ENCODE measurements at regions not wholly inside any gene's neighbourhood (a gene's known extent, or its start where the extent isn't known, plus 50 kb on each side); places are given as distances from the start of the nearest gene placed in this dataset.

DNA sequence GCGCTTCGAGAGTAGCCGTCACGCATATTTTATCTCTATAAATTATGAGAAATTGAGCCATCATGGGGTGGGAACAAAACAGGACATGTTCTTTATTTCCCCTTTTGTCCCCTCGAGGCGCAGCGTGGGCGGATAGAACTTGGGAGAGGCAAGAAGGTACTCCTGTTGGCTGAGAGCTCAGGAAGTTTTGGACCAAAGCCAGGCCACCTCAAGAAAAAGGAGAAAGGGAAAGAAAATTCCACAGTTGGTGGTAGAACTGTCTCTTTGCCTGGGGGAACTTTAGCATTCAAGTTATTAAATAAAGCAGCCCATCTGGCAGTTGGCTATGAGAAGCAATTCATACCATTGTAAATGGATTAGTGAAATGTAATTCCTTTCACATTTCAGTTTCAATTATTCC, 76.4 kb upstream of the DSCAM start:
- Histone ChIP-seq H3K4me2 (ENCODE audit: low read length) (no peak overlapping the region), H3K36me3 (ENCODE audit: insufficient read depth, low read length) (no peaks in the 10 kb centered on the region)

DNA sequence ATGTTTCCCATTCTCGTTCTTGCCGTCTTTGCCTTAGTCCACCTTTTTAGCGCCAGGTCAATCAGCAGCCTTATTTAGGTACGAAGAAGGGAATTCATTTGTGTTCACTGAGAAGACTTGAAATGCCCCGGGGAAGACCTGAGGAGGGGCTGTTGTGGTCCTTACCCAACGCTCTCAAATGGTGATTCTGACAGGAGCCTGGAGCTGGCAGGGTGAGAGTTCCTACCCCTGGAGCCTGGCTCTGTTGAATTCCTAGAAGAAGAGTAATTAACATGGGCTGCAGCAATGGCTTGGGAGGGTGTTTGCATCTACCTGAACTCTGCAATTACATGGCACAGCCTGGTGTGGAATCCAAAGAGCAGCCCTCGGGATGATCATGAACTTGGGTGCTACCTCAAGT, 76.9 kb upstream of the DSCAM start:
- no peak overlapping the region for H2AFZ ChIP-seq (ENCODE audit: low read depth, low read length)
- H3K4me3 ChIP-seq (ENCODE audit: low read length) = no peak overlapping the region
- H3K36me3 ChIP-seq (ENCODE audit: insufficient read depth, low read length) = no peaks in the 10 kb centered on the region
- H4K20me1 ChIP-seq (ENCODE audit: insufficient read depth) = no peaks in the 10 kb centered on the region
- H3K79me2 ChIP-seq (replicated peaks; ENCODE audit: insufficient read depth, low read length) = no peaks in the 10 kb centered on the region
- no peak overlapping the region for H3K27ac ChIP-seq (ENCODE audit: low read length)
- H3F3A ChIP-seq (ENCODE audit: insufficient read depth, low read length, poor library complexity, severe bottlenecking) = no peaks in the 10 kb centered on the region
- H3K9me2 ChIP-seq (ENCODE audit: insufficient read depth, low read length) = no peaks in the 10 kb centered on the region
- H3K9ac ChIP-seq (ENCODE audit: low read length) = no peak overlapping the region
- H3K27me3 ChIP-seq (ENCODE audit: insufficient read depth, low read depth, low read length) = no peaks in the 10 kb centered on the region
- H3K9me3 ChIP-seq (ENCODE audit: low read length) = no peaks in the 10 kb centered on the region
- H3K4me2 ChIP-seq (ENCODE audit: low read length) = no peak overlapping the region
- TF ChIP-seq CTCF (IDR thresholded peaks at IDR 0.05; ENCODE audit: poor library complexity, severe bottlenecking) (no peak), POLR2AphosphoS5 (IDR thresholded peaks at IDR 0.05) (no peak), REST (IDR thresholded peaks at IDR 0.05; ENCODE audit: borderline replicate concordance) (no peak), RAD21 (conservative IDR thresholded peaks at IDR 0.05) (no peak), SMC3 (conservative IDR thresholded peaks at IDR 0.05; ENCODE audit: poor library complexity) (no peak), EP300 (conservative IDR thresholded peaks at IDR 0.05; ENCODE audit: poor library complexity, severe bottlenecking) (no peak), TAF1 (IDR thresholded peaks at IDR 0.05; ENCODE audit: low read depth) (no peak)

More for the DNA sequence above, 76.4 kb upstream of the DSCAM start:
- H3K9ac ChIP-seq (ENCODE audit: low read length) = no peak overlapping the region
- H3K79me2 ChIP-seq (replicated peaks; ENCODE audit: insufficient read depth, low read length) = no peaks in the 10 kb centered on the region
- TF ChIP-seq CTCF (IDR thresholded peaks at IDR 0.05; ENCODE audit: poor library complexity, severe bottlenecking) (no peak), SMC3 (conservative IDR thresholded peaks at IDR 0.05; ENCODE audit: poor library complexity) (no peak), TAF1 (IDR thresholded peaks at IDR 0.05; ENCODE audit: low read depth) (no peak), RAD21 (conservative IDR thresholded peaks at IDR 0.05) (no peak), EZH2 (IDR thresholded peaks at IDR 0.05; ENCODE audit: borderline replicate concordance, insufficient read depth, low read length, poor library complexity, severe bottlenecking) (no peak), EP300 (conservative IDR thresholded peaks at IDR 0.05; ENCODE audit: poor library complexity, severe bottlenecking) (no peak), POLR2AphosphoS5 (IDR thresholded peaks at IDR 0.05) (no peak), REST (IDR thresholded peaks at IDR 0.05; ENCODE audit: borderline replicate concordance) (no peak), MXI1 (conservative IDR thresholded peaks at IDR 0.05; ENCODE audit: poor library complexity, severe bottlenecking) (no peak)
- no peaks in the 10 kb centered on the region for H3F3A ChIP-seq (ENCODE audit: insufficient read depth, low read length, poor library complexity, severe bottlenecking)
- no peak overlapping the region for H2AFZ ChIP-seq (ENCODE audit: low read depth, low read length)
- no peak overlapping the region for H3K4me3 ChIP-seq (ENCODE audit: low read length)
- no peaks in the 10 kb centered on the region for H3K9me3 ChIP-seq (ENCODE audit: low read length)
- no peaks in the 10 kb centered on the region for H3K27me3 ChIP-seq (ENCODE audit: insufficient read depth, low read depth, low read length)
- H4K20me1 ChIP-seq (ENCODE audit: insufficient read depth) = no peaks in the 10 kb centered on the region
- H3K9me2 ChIP-seq (ENCODE audit: insufficient read depth, low read length) = no peaks in the 10 kb centered on the region
- no peak overlapping the region for H3K27ac ChIP-seq (ENCODE audit: low read length)
